Activated CD8-positive, alpha-beta T cell treated with anti-CD3 and anti-CD28 coated beads, Interleukin-2, amount 10 ng/mL, durations not matched to agents 7 days and 5 days (primary cell): ENCODE measurements at regions not wholly inside any gene's neighbourhood (a gene's known extent, or its start where the extent isn't known, plus 50 kb on each side); places are given as distances from the start of the nearest gene placed in this dataset.
"Not testable (repeated sequence)": the region's sequence is repeated elsewhere in the genome, so short reads cannot be mapped to it uniquely, and the experiment has no call there.

Experiments
- ATAC-seq: fragments of 150-1000 bp; cut with Tn5 transposase; one replicate; pipeline ENCODE4 v1.10.0; 2021; ENCODE audit warnings: moderate library complexity
- CTCF ChIA-PET: fragments of 350-600 bp; sonication (Branson Sonifier 250); formaldehyde crosslinking; loops from one replicate; lab custom pipeline; 2021; ENCODE audit warnings: antibody characterized with exemption; lab: Charles Lee
- POLR2A ChIA-PET: fragments of 350-600 bp; sonication (Branson Sonifier 250); formaldehyde crosslinking; loops from one replicate; lab custom pipeline; 2021; ENCODE audit warnings: antibody characterized with exemption; lab: Charles Lee
- DNase-seq: peaks from one replicate; pipeline ENCODE4 v3.0.0-alpha.2; 2020
- H3K27ac Mint-ChIP-seq: one replicate; pipeline ENCODE4 v1.8.0; 2021; ENCODE audit warnings: mild to moderate bottlenecking, mixed read lengths
- H3K27me3 Mint-ChIP-seq: one replicate; pipeline ENCODE4 v1.8.0; 2021; ENCODE audit warnings: low read depth, mixed read lengths
- H3K36me3 Mint-ChIP-seq: one replicate; pipeline ENCODE4 v1.8.0; 2021; ENCODE audit warnings: low read depth, mixed read lengths
- H3K4me1 Mint-ChIP-seq: one replicate; pipeline ENCODE4 v1.8.0; 2021; ENCODE audit warnings: low read depth, mixed read lengths
- H3K4me3 Mint-ChIP-seq: one replicate; pipeline ENCODE4 v1.8.0; 2021; ENCODE audit warnings: mild to moderate bottlenecking, mixed read lengths
- H3K9me3 Mint-ChIP-seq: one replicate; pipeline ENCODE4 v1.8.0; 2022; ENCODE audit warnings: mixed read lengths; ENCODE audit not compliant: insufficient read depth

GRCh38 chr15:22177965-22178364 is 97.6 kb downstream of the OR4M2 start:
- H3K27ac Mint-ChIP-seq, POLR2A ChIA-PET, H3K4me1 Mint-ChIP-seq, CTCF ChIA-PET, DNase-seq, H3K36me3 Mint-ChIP-seq, H3K4me3 Mint-ChIP-seq, H3K9me3 Mint-ChIP-seq, H3K27me3 Mint-ChIP-seq: not testable (repeated sequence)
- ATAC-seq: peak; percentile 54

DNA sequence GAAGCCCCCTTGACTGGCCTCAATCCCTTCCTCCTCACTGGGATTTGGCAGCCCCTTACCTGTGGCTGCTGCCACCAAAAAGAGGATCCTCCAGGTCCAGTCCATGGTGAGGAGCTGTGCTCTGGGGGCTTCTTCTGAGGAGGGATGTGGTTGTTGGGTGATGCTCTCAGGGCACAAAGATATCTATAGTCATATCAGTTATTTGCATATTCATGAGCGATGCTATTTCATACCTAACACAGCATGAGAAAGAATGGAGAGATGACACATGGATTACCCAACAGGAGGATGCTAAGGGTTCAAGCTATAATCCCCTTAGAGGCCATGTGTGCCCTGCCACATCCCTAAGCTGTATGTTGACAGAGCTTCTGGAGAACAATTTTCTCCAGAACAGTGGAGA is 98.1 kb downstream of the OR4M2 start:
- H3K27me3 Mint-ChIP-seq, POLR2A ChIA-PET, H3K4me1 Mint-ChIP-seq, H3K27ac Mint-ChIP-seq, H3K4me3 Mint-ChIP-seq, H3K9me3 Mint-ChIP-seq, CTCF ChIA-PET, DNase-seq, H3K36me3 Mint-ChIP-seq: not testable (repeated sequence)
- ATAC-seq: peak; percentile 83

GRCh38 chr15:22179043-22179442 is 98.7 kb downstream of the OR4M2 start:
- POLR2A ChIA-PET: not testable (repeated sequence)
- peak; percentile 27 for ATAC-seq

DNA sequence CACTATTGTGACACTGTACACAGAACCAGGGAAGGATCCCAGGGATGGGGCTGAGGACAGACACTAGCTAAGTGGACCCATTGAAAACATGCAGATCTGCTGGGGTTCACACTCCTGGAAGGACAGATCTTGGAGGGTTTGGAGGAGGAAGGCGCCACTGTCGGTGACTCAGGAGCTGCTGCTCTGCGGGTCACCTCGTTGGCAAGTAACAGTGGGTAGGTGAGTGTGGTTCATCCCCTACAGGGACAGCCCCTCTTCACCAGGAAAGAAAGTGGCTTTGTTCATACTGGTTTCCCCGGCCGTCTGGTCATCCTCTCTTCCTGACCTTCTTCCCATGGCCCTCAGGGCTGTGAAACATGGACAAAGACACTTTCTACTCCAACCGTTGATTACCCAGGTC is 100.3 kb downstream of the OR4M2 start:
- H3K36me3 Mint-ChIP-seq, H3K9me3 Mint-ChIP-seq, H3K27me3 Mint-ChIP-seq, DNase-seq, CTCF ChIA-PET, H3K4me1 Mint-ChIP-seq, H3K4me3 Mint-ChIP-seq, H3K27ac Mint-ChIP-seq, POLR2A ChIA-PET, ATAC-seq: not testable (repeated sequence)

More at GRCh38 chr15:22179043-22179442, 98.7 kb downstream of the OR4M2 start:
- H3K9me3 Mint-ChIP-seq, H3K36me3 Mint-ChIP-seq, H3K4me1 Mint-ChIP-seq, H3K27me3 Mint-ChIP-seq, H3K4me3 Mint-ChIP-seq, DNase-seq, H3K27ac Mint-ChIP-seq, CTCF ChIA-PET: not testable (repeated sequence)

- H3K4me1 Mint-ChIP-seq, H3K9me3 Mint-ChIP-seq, POLR2A ChIA-PET, CTCF ChIA-PET, ATAC-seq, H3K36me3 Mint-ChIP-seq, H3K4me3 Mint-ChIP-seq, H3K27ac Mint-ChIP-seq, H3K27me3 Mint-ChIP-seq, DNase-seq: not testable (repeated sequence)
Observed at GRCh38 chr15:22184678-22185077, 104.4 kb downstream of the OR4M2 start.

- DNase-seq, H3K27me3 Mint-ChIP-seq, ATAC-seq, CTCF ChIA-PET, H3K36me3 Mint-ChIP-seq, POLR2A ChIA-PET, H3K4me3 Mint-ChIP-seq, H3K4me1 Mint-ChIP-seq, H3K9me3 Mint-ChIP-seq, H3K27ac Mint-ChIP-seq: not testable (repeated sequence)
Observed at GRCh38 chr15:22186846-22187532, 106.7 kb downstream of the OR4M2 start.

DNA sequence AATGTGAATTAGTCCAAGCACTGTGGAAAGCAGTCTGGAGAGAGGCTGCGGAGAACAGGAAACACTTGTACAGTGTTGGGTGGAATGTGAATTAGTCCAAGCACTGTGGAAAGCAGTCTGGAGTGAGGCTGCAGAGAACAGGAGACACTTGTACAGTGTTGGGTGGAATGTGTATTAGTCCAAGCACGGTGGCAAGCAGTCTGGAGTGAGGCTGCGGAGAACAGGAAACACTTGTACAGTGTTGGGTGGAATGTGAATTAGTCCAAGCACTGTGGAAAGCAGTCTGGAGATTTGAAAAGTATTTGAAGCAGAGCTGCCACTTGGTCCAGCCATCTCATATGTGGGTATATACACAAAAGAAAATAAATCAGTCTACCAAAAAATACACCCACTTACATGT is 111.5 kb downstream of the OR4M2 start:
- DNase-seq, ATAC-seq, CTCF ChIA-PET, H3K4me1 Mint-ChIP-seq, H3K4me3 Mint-ChIP-seq, H3K9me3 Mint-ChIP-seq, H3K36me3 Mint-ChIP-seq, POLR2A ChIA-PET, H3K27ac Mint-ChIP-seq, H3K27me3 Mint-ChIP-seq: not testable (repeated sequence)

- DNase-seq, POLR2A ChIA-PET, H3K4me1 Mint-ChIP-seq, H3K36me3 Mint-ChIP-seq, H3K9me3 Mint-ChIP-seq, H3K27ac Mint-ChIP-seq, H3K27me3 Mint-ChIP-seq, H3K4me3 Mint-ChIP-seq, CTCF ChIA-PET: not testable (repeated sequence)
- peak; percentile 72 for ATAC-seq
Observed at GRCh38 chr15:22194739-22195617, 114.7 kb downstream of the OR4M2 start.

DNA sequence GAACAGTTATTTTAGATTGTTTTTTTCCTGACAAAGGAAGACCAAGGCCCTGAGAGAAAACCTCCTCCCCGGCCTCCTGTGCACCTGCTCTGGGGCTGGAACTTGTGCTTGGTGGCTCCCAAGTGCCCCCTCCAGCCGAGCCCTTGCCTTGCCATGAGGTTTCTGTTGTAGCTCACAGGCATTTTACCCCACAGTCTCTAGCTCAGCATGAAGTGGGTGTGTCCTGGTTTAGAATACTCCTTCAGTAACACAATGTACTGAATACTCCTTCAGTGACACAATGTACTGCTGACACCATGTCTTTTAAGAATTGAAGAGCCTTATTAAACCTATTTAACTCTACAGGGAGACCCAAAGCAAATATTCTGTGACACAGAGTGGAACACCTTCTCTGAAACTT is 116.1 kb downstream of the OR4M2 start:
- H3K9me3 Mint-ChIP-seq, H3K4me1 Mint-ChIP-seq, DNase-seq, POLR2A ChIA-PET, ATAC-seq, CTCF ChIA-PET, H3K36me3 Mint-ChIP-seq, H3K27me3 Mint-ChIP-seq, H3K4me3 Mint-ChIP-seq, H3K27ac Mint-ChIP-seq: not testable (repeated sequence)

GRCh38 chr15:22200417-22200816 is 120.1 kb downstream of the OR4M2 start:
- ATAC-seq, DNase-seq, H3K4me1 Mint-ChIP-seq, H3K4me3 Mint-ChIP-seq, H3K9me3 Mint-ChIP-seq, H3K27me3 Mint-ChIP-seq, H3K27ac Mint-ChIP-seq, CTCF ChIA-PET, H3K36me3 Mint-ChIP-seq, POLR2A ChIA-PET: not testable (repeated sequence)

DNA sequence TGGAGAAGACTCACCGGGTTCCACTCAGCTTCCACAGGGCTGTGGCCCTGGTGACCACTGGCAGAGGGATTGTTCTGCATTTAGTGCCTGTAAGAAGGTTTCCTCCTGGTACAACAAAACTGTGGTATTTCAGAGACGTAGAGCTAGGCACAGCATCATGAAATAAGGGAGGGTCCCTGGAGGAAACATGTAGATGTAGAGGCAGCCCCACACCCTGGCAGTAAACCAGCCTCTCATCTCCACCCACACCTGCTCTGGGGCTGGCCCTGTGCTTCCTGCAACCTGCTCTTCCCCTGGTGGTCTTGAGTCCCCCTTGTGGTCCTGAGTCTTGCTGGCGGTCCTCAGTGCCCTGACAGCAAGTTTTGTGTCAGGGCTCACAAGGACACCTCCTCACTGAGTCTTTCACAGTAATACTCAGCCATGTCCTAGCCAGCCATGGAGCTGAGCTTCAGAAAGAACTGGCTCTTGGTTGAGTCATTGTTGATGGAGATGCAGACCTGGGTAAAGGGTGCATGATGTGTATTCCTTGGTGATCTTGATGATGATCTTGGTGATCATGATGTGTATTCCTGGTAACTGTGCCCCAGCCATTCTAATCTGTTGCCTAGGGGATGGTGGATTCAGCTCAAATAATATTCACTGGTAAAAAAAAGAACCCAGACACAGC is 121.8 kb downstream of the OR4M2 start:
- H3K27ac Mint-ChIP-seq, H3K9me3 Mint-ChIP-seq, POLR2A ChIA-PET, H3K4me3 Mint-ChIP-seq, H3K27me3 Mint-ChIP-seq, DNase-seq, H3K4me1 Mint-ChIP-seq, CTCF ChIA-PET, H3K36me3 Mint-ChIP-seq, ATAC-seq: not testable (repeated sequence)

GRCh38 chr15:22203208-22203607 is 122.9 kb downstream of the OR4M2 start:
- not testable (repeated sequence) for H3K9me3 Mint-ChIP-seq

More at GRCh38 chr15:22203208-22203607, 122.9 kb downstream of the OR4M2 start:
- CTCF ChIA-PET, H3K27ac Mint-ChIP-seq, DNase-seq, H3K4me1 Mint-ChIP-seq, H3K4me3 Mint-ChIP-seq, H3K36me3 Mint-ChIP-seq, ATAC-seq, POLR2A ChIA-PET, H3K27me3 Mint-ChIP-seq: not testable (repeated sequence)
